ENCODE measurements at regions not wholly inside any gene's neighbourhood (a gene's known extent, or its start where the extent isn't known, plus 50 kb on each side); places are given as distances from the start of the nearest gene placed in this dataset.

GRCh38 chr2:104716061-104716460 is 137.9 kb upstream of the POU3F3 start:
- no peak for DNase-seq (ENCODE audit: low read depth, low spot score)
- Histone ChIP-seq H3K4me1 (ENCODE audit: insufficient read depth, insufficient read length) (no peaks in the 10 kb centered on the region), H3K9me3 (ENCODE audit: insufficient read depth, low read length) (no peaks in the 10 kb centered on the region), H3K27me3 (ENCODE audit: insufficient read depth, insufficient read length) (no peaks in the 10 kb centered on the region), H3K9ac (ENCODE audit: insufficient read length, low read depth) (no peak overlapping the region), H3K36me3 (ENCODE audit: insufficient read depth, insufficient read length, low read length) (no peaks in the 10 kb centered on the region), H3K4me3 (ENCODE audit: insufficient read length, low read depth) (no peak overlapping the region)
- no peak for TF ChIP-seq ZNF274 (IDR thresholded peaks at IDR 0.05; ENCODE audit: low read depth, low read length)
- TF ChIP-seq SUZ12 (IDR thresholded peaks at IDR 0.05; ENCODE audit: extremely low read depth, insufficient read depth, insufficient read length): no peak

DNA sequence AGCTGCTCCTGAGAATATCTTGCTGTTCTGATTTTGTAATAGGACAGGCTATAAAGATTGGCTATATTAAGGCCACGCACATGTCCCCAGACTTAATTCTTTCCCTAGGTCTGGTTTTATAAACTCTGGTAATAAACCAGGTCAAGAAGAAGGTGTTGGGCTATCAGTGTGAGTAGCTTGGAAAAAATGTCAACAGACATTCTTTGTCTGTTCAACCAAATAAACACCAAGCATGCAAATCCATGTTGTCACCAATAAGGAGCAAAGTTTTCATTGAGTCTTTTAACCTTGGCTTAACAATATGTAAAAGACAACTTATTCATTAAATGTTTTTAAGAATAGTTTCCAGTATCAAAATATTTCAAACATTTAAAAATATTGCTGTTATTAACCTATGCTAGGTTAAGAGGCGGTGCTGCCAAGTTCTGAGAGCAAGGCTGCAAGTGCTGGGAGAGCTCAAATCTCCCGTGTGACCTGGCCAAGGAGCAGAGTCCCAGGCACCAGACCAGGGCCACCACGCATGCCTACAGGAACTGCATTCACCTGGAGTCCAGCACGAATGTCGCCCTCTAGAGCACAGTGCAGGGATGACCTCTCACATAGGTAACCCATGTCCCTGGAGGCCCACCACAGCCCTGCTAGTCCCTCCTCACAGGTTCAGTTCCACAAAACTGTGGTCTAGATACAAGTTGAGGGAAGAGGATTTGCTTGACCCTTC is 120.5 kb upstream of the POU3F3 start:
- DNase-seq (ENCODE audit: low read depth, low spot score): peak; percentile 42

DNA sequence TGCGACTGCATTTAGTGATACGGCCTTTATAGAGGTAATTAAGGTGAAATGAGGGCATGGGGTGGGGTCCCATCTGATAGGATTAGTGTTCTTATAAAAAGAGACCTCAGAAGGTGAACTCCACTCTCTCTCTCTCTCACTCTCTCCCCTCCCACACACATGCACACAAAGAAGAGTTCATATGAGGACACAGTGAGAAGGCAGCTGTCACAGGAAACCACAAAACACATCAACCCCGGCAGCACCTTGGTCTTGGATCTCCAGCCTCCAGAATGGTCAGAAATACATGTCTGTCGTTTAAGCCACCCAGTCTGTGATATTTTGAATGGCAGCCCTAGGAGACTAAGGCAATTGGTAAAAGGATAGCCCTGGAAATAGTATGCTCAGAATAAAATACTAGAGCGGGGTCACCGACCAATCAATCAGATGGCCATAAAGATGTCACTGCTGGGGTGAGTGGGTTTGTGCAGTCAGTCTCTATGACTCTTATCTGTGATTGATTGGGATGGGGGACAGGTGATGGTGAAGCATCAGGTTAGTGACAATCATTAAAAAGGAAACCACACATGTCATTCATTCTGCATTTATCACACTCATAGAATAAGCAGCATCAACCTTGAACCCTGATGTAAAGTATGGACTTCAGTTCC is 118.9 kb upstream of the POU3F3 start:
- peaks cover 11% of the 10 kb centered on the region for H3K9me3 ChIP-seq (ENCODE audit: insufficient read depth, low read length)
- no peak for DNase-seq (ENCODE audit: low read depth, low spot score)
- no peaks in the 10 kb centered on the region for H3K4me1 ChIP-seq (ENCODE audit: insufficient read depth, insufficient read length)
- no peak overlapping the region for H3K4me3 ChIP-seq (ENCODE audit: insufficient read length, low read depth)
- no peaks in the 10 kb centered on the region for H3K27me3 ChIP-seq (ENCODE audit: insufficient read depth, insufficient read length)
- TF ChIP-seq SUZ12 (IDR thresholded peaks at IDR 0.05; ENCODE audit: extremely low read depth, insufficient read depth, insufficient read length): no peak
- TF ChIP-seq YY1 (IDR thresholded peaks at IDR 0.05; ENCODE audit: insufficient read depth, insufficient read length): no peak
- no peak for TF ChIP-seq ZNF274 (IDR thresholded peaks at IDR 0.05; ENCODE audit: low read depth, low read length)
- H3K36me3 ChIP-seq (ENCODE audit: insufficient read depth, insufficient read length, low read length): no peaks in the 10 kb centered on the region
- H3K9ac ChIP-seq (ENCODE audit: insufficient read length, low read depth): no peak overlapping the region

More for the DNA sequence above, 120.5 kb upstream of the POU3F3 start:
- no peaks in the 10 kb centered on the region for H3K36me3 ChIP-seq (ENCODE audit: insufficient read depth, insufficient read length, low read length)
- peaks cover 11% of the 10 kb centered on the region for H3K9me3 ChIP-seq (ENCODE audit: insufficient read depth, low read length)
- TF ChIP-seq YY1 (IDR thresholded peaks at IDR 0.05; ENCODE audit: insufficient read depth, insufficient read length): no peak
- no peak for TF ChIP-seq SUZ12 (IDR thresholded peaks at IDR 0.05; ENCODE audit: extremely low read depth, insufficient read depth, insufficient read length)
- TF ChIP-seq ZNF274 (IDR thresholded peaks at IDR 0.05; ENCODE audit: low read depth, low read length): no peak
- H3K4me3 ChIP-seq (ENCODE audit: insufficient read length, low read depth): no peak overlapping the region
- no peaks in the 10 kb centered on the region for H3K4me1 ChIP-seq (ENCODE audit: insufficient read depth, insufficient read length)
- H3K9ac ChIP-seq (ENCODE audit: insufficient read length, low read depth): no peak overlapping the region
- H3K27me3 ChIP-seq (ENCODE audit: insufficient read depth, insufficient read length): no peaks in the 10 kb centered on the region

- no peak overlapping the region for H3K4me3 ChIP-seq (ENCODE audit: insufficient read length, low read depth)
- TF ChIP-seq YY1 (IDR thresholded peaks at IDR 0.05; ENCODE audit: insufficient read depth, insufficient read length): no peak
- TF ChIP-seq SUZ12 (IDR thresholded peaks at IDR 0.05; ENCODE audit: extremely low read depth, insufficient read depth, insufficient read length): no peak
- no peak for TF ChIP-seq ZNF274 (IDR thresholded peaks at IDR 0.05; ENCODE audit: low read depth, low read length)
- H3K36me3 ChIP-seq (ENCODE audit: insufficient read depth, insufficient read length, low read length): no peaks in the 10 kb centered on the region
- no peaks in the 10 kb centered on the region for H3K27me3 ChIP-seq (ENCODE audit: insufficient read depth, insufficient read length)
- no peak overlapping the region for H3K9ac ChIP-seq (ENCODE audit: insufficient read length, low read depth)
- H3K4me1 ChIP-seq (ENCODE audit: insufficient read depth, insufficient read length): no peaks in the 10 kb centered on the region
- H3K9me3 ChIP-seq (ENCODE audit: insufficient read depth, low read length): peaks cover 4% of the 10 kb centered on the region
- no peak for DNase-seq (ENCODE audit: low read depth, low spot score)
Observed at GRCh38 chr2:104736026-104736425, 117.9 kb upstream of the POU3F3 start.

- no peaks in the 10 kb centered on the region for H3K9me3 ChIP-seq (ENCODE audit: insufficient read depth, low read length)
- TF ChIP-seq YY1 (IDR thresholded peaks at IDR 0.05; ENCODE audit: insufficient read depth, insufficient read length) (no peak), SUZ12 (IDR thresholded peaks at IDR 0.05; ENCODE audit: extremely low read depth, insufficient read depth, insufficient read length) (no peak), ZNF274 (IDR thresholded peaks at IDR 0.05; ENCODE audit: low read depth, low read length) (no peak)
- H3K36me3 ChIP-seq (ENCODE audit: insufficient read depth, insufficient read length, low read length): no peaks in the 10 kb centered on the region
- no peak overlapping the region for H3K4me3 ChIP-seq (ENCODE audit: insufficient read length, low read depth)
- H3K4me1 ChIP-seq (ENCODE audit: insufficient read depth, insufficient read length): peaks cover 2% of the 10 kb centered on the region
- DNase-seq (ENCODE audit: low read depth, low spot score): no peak
- no peak overlapping the region for H3K9ac ChIP-seq (ENCODE audit: insufficient read length, low read depth)
- no peaks in the 10 kb centered on the region for H3K27me3 ChIP-seq (ENCODE audit: insufficient read depth, insufficient read length)
Observed at GRCh38 chr2:104741860-104742259, 112.1 kb upstream of the POU3F3 start.

GRCh38 chr2:104744537-104744936 is 109.4 kb upstream of the POU3F3 start:
- peaks cover 2% of the 10 kb centered on the region for H3K4me1 ChIP-seq (ENCODE audit: insufficient read depth, insufficient read length)
- no peaks in the 10 kb centered on the region for H3K36me3 ChIP-seq (ENCODE audit: insufficient read depth, insufficient read length, low read length)
- H3K9me3 ChIP-seq (ENCODE audit: insufficient read depth, low read length): no peaks in the 10 kb centered on the region
- H3K27me3 ChIP-seq (ENCODE audit: insufficient read depth, insufficient read length): no peaks in the 10 kb centered on the region
- TF ChIP-seq SUZ12 (IDR thresholded peaks at IDR 0.05; ENCODE audit: extremely low read depth, insufficient read depth, insufficient read length): no peak
- no peak for DNase-seq (ENCODE audit: low read depth, low spot score)
- H3K9ac ChIP-seq (ENCODE audit: insufficient read length, low read depth): no peak overlapping the region
- no peak overlapping the region for H3K4me3 ChIP-seq (ENCODE audit: insufficient read length, low read depth)

- H3K9ac ChIP-seq (ENCODE audit: insufficient read length, low read depth): no peak overlapping the region
- H3K9me3 ChIP-seq (ENCODE audit: insufficient read depth, low read length): no peaks in the 10 kb centered on the region
- TF ChIP-seq YY1 (IDR thresholded peaks at IDR 0.05; ENCODE audit: insufficient read depth, insufficient read length) (no peak), ZNF274 (IDR thresholded peaks at IDR 0.05; ENCODE audit: low read depth, low read length) (no peak), SUZ12 (IDR thresholded peaks at IDR 0.05; ENCODE audit: extremely low read depth, insufficient read depth, insufficient read length) (no peak)
- no peaks in the 10 kb centered on the region for H3K27me3 ChIP-seq (ENCODE audit: insufficient read depth, insufficient read length)
- H3K4me3 ChIP-seq (ENCODE audit: insufficient read length, low read depth): no peak overlapping the region
- peaks cover 6% of the 10 kb centered on the region for H3K4me1 ChIP-seq (ENCODE audit: insufficient read depth, insufficient read length)
- no peaks in the 10 kb centered on the region for H3K36me3 ChIP-seq (ENCODE audit: insufficient read depth, insufficient read length, low read length)
- DNase-seq (ENCODE audit: low read depth, low spot score): no peak
Observed at GRCh38 chr2:104745846-104746245, 108.1 kb upstream of the POU3F3 start.
